CD4-positive, alpha-beta T cell (primary cell): ENCODE measurements at regions not wholly inside any gene's neighbourhood (a gene's known extent, or its start where the extent isn't known, plus 50 kb on each side); places are given as distances from the start of the nearest gene placed in this dataset.

Experiments
- ATAC-seq: fragments of 200-7000 bp; cut with Tn5 transposase; one replicate; pipeline ENCODE4 v1.10.0; 2022; ENCODE audit warnings: mild to moderate bottlenecking; ENCODE audit not compliant: poor library complexity
- CTCF ChIA-PET: fragments of 350-600 bp; sonication (Branson Sonifier 250); formaldehyde crosslinking; loops from one replicate; lab custom pipeline; 2021; ENCODE audit warnings: antibody characterized with exemption, inconsistent platforms; lab: Charles Lee
- POLR2A ChIA-PET: fragments of 350-600 bp; sonication (Branson Sonifier 250); formaldehyde crosslinking; loops from one replicate; lab custom pipeline; 2021; ENCODE audit warnings: antibody characterized with exemption, inconsistent platforms; lab: Charles Lee
- DNase-seq, 14 experiments: peaks; one replicate each; pipeline ENCODE4 v3.0.0-alpha.2; 2013 to 2020; ENCODE audit warnings: mixed read lengths in 2 of 14
- H3K27ac ChIP-seq, 2 donors: one replicate each; pipeline versions ENCODE4 v1.5.1 to v1.7.0; 2013; ENCODE audit warnings: low read length in 2 of 2, low read depth in 1 of 2, mild to moderate bottlenecking in 1 of 2
- H3K27me3 ChIP-seq, 2 experiments: 1 replicate in 1 of 2; 2 replicates in 1 of 2; pipeline versions ENCODE4 v1.6.1 to v1.7.0; 2013; ENCODE audit warnings: low read length in 2 of 2, control low read depth in 1 of 2, mild to moderate bottlenecking in 1 of 2, moderate library complexity in 1 of 2; ENCODE audit not compliant: insufficient read depth in 2 of 2, control insufficient read depth in 1 of 2
- H3K36me3 ChIP-seq: one replicate; pipeline ENCODE4 v1.6.1; 2013; ENCODE audit warnings: low read length, control low read depth; ENCODE audit not compliant: insufficient read depth
- H3K4me1 ChIP-seq: one replicate; pipeline ENCODE4 v1.6.1; 2013; ENCODE audit warnings: low read length, control low read depth; ENCODE audit not compliant: insufficient read depth
- H3K4me3 ChIP-seq: one replicate; pipeline ENCODE4 v1.5.1; 2013; ENCODE audit warnings: mild to moderate bottlenecking, low read length, moderate library complexity
- H3K9me3 ChIP-seq, 2 experiments: 1 replicate in 1 of 2; 2 replicates in 1 of 2; pipeline versions ENCODE4 v1.6.1 to v1.7.0; 2013; ENCODE audit warnings: low read length in 2 of 2, mild to moderate bottlenecking in 2 of 2, control low read depth in 1 of 2, moderate library complexity in 1 of 2; ENCODE audit not compliant: control insufficient read depth in 1 of 2, insufficient read depth in 1 of 2
- H3K27ac Mint-ChIP-seq: one replicate; pipeline ENCODE4 v1.8.0; 2020; ENCODE audit warnings: mixed read lengths
- H3K27me3 Mint-ChIP-seq: one replicate; pipeline ENCODE4 v1.8.0; 2021; ENCODE audit warnings: mixed read lengths
- H3K36me3 Mint-ChIP-seq: one replicate; pipeline ENCODE4 v1.8.0; 2021; ENCODE audit warnings: low read depth, mixed read lengths
- H3K4me1 Mint-ChIP-seq: one replicate; pipeline ENCODE4 v1.8.0; 2021; ENCODE audit warnings: low read depth, mixed read lengths
- H3K4me3 Mint-ChIP-seq: one replicate; pipeline ENCODE4 v1.8.0; 2020; ENCODE audit warnings: mild to moderate bottlenecking, mixed read lengths
- H3K9me3 Mint-ChIP-seq: one replicate; pipeline ENCODE4 v1.8.0; 2020; ENCODE audit warnings: mixed read lengths
- CTCF ChIP-seq: fragments of 200-600 bp; IDR thresholded peaks from one replicate; pipeline ENCODE4 v1.8.0; 2022; ENCODE audit warnings: antibody characterized with exemption, mild to moderate bottlenecking
- intact Hi-C, 2 experiments: fragments of 100-400 bp; cut with DNase I in 1 of 2; cut with micrococcal nuclease in 1 of 2; formaldehyde crosslinking; loops; one replicate each; pipeline versions ENCODE4 v1.15.1 to v1.9.0; 2023 to 2025; cut with DNase I, micrococcal nuclease

- H3K4me1 ChIP-seq, result no peaks in the 10 kb centered on the region
- no peaks in the 10 kb centered on the region for H3K27me3 ChIP-seq
- Mint-ChIP-seq H3K27me3 (no peaks in the 10 kb centered on the region), H3K36me3 (no peaks in the 10 kb centered on the region), H3K4me1 (no peaks in the 10 kb centered on the region), H3K9me3 (peaks cover 9% of the 10 kb centered on the region), H3K4me3 (no peak overlapping the region), H3K27ac (no peak overlapping the region)
- DNase-seq (no peak), ATAC-seq (no peak)
- intact Hi-C loops, result no loop called here
- H3K36me3 ChIP-seq, result no peaks in the 10 kb centered on the region
- CTCF ChIA-PET, result no interaction called here
- no peak for TF ChIP-seq CTCF
- H3K9me3 ChIP-seq, result peaks cover 0 to 13% of the 10 kb centered on the region in 2 experiments
- POLR2A ChIA-PET, result no interaction called here
- no peak overlapping the region for H3K4me3 ChIP-seq
- no peak overlapping the region for H3K27ac ChIP-seq
Observed at GRCh38 chr2:52308156-52308555, 1276.2 kb upstream of the NRXN1 start.

GRCh38 chr2:52294628-52295027 lies 1262.7 kb upstream of the NRXN1 start:
- H3K27me3 ChIP-seq, result no peaks in the 10 kb centered on the region
- Mint-ChIP-seq H3K4me1 (no peaks in the 10 kb centered on the region), H3K27me3 (no peaks in the 10 kb centered on the region), H3K36me3 (no peaks in the 10 kb centered on the region), H3K9me3 (peaks cover 11% of the 10 kb centered on the region), H3K27ac (no peak overlapping the region), H3K4me3 (no peak overlapping the region)
- TF ChIP-seq CTCF, result no peak
- CTCF ChIA-PET, result no interaction called here
- DNase-seq, result no peak
- no peak overlapping the region for H3K4me3 ChIP-seq
- no peaks in the 10 kb centered on the region for H3K4me1 ChIP-seq
- H3K36me3 ChIP-seq, result no peaks in the 10 kb centered on the region
- no peaks in the 10 kb centered on the region for H3K9me3 ChIP-seq
- intact Hi-C loops, result no loop called here
- H3K27ac ChIP-seq, result no peak overlapping the region
- no peak for ATAC-seq
- POLR2A ChIA-PET, result no interaction called here

GRCh38 chr2:52292801-52293200 lies 1260.9 kb upstream of the NRXN1 start:
- ChIA-PET POLR2A (no interaction called here), CTCF (no interaction called here)
- intact Hi-C loops, result no loop called here
- Histone ChIP-seq H3K27me3 (no peaks in the 10 kb centered on the region), H3K27ac (no peak overlapping the region), H3K9me3 (no peaks in the 10 kb centered on the region), H3K4me3 (no peak overlapping the region), H3K36me3 (no peaks in the 10 kb centered on the region), H3K4me1 (no peaks in the 10 kb centered on the region)
- no peak overlapping the region for H3K4me3 Mint-ChIP-seq
- H3K4me1 Mint-ChIP-seq, result no peaks in the 10 kb centered on the region
- ATAC-seq, result no peak
- H3K27me3 Mint-ChIP-seq, result no peaks in the 10 kb centered on the region
- no peak overlapping the region for H3K27ac Mint-ChIP-seq
- H3K9me3 Mint-ChIP-seq, result peaks cover 10% of the 10 kb centered on the region
- H3K36me3 Mint-ChIP-seq, result no peaks in the 10 kb centered on the region
- no peak for DNase-seq
- no peak for TF ChIP-seq CTCF
